Stimulated activated naive CD8-positive, alpha-beta T cell treated with anti-CD3 and anti-CD28 coated beads, Interleukin-15, amount 100 ng/mL, for 72 hours (primary cell): ENCODE measurements at regions not wholly inside any gene's neighbourhood (a gene's known extent, or its start where the extent isn't known, plus 50 kb on each side); places are given as distances from the start of the nearest gene placed in this dataset.
"Not testable (repeated sequence)": the region's sequence is repeated elsewhere in the genome, so short reads cannot be mapped to it uniquely, and the experiment has no call there.

Experiments used
- ATAC-seq: fragments of 150-1000 bp; cut with Tn5 transposase; 2 replicates; pipeline ENCODE4 v1.10.0; 2021; ENCODE audit warnings: mild to moderate bottlenecking, moderate library complexity
- DNase-seq, 2 donors: peaks; one replicate each; pipeline ENCODE4 v3.0.0; 2021 to 2022
- H3K27ac Mint-ChIP-seq, 2 donors: one replicate each; pipeline ENCODE4 v1.8.0; 2022; ENCODE audit warnings: mild to moderate bottlenecking in 2 of 2, mixed read lengths in 2 of 2, moderate library complexity in 2 of 2
- H3K27me3 Mint-ChIP-seq: one replicate; pipeline ENCODE4 v1.8.0; 2022; ENCODE audit warnings: mixed read lengths
- H3K4me1 Mint-ChIP-seq: one replicate; pipeline ENCODE4 v1.8.0; 2022; ENCODE audit warnings: mild to moderate bottlenecking, mixed read lengths
- H3K4me3 Mint-ChIP-seq, 2 donors: one replicate each; pipeline ENCODE4 v1.8.0; 2022; ENCODE audit warnings: mild to moderate bottlenecking in 2 of 2, mixed read lengths in 2 of 2, moderate library complexity in 1 of 2
- H3K9me3 Mint-ChIP-seq, 2 donors: one replicate each; pipeline ENCODE4 v1.8.0; 2022; ENCODE audit warnings: mixed read lengths in 2 of 2

DNA sequence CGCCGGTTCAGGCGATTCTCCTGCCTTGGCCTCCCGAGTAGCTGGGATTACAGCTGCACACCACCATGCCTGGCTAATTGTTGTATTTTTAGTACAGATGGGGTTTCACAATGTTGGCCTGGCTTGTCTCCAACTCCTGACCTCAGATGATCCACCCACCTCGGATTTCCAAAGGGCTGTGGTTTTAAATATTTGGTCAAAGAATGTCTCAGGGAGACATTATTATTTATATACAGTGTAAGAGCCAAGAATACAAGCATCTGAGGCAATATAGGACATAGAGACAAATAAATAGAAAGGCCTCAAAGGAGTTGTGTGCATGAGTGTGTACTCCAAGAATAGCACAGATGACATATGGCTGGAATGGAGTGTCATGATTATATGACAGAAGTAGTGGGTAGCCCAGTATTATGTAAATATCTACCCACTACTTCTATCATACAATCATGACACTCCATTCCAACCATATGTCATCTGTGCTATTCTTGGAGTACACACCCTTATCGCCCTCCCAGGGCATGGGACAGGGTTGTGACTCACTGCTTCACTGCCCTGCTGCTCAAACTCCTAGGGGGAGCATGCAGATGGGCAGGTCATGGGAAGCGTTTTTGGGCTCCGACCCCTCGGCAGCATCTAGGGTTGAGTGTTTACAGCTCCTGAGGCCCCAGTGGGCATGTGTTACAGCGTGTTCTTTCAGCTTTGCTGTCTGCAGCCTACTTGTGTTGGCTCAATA is 1649.8 kb upstream of the PCDH10 start:
- DNase-seq (no peak), ATAC-seq (no peak)
- H3K27me3 Mint-ChIP-seq = no peaks in the 10 kb centered on the region
- H3K9me3 Mint-ChIP-seq = peaks cover 0 to 8% of the 10 kb centered on the region in 2 donors
- H3K27ac Mint-ChIP-seq = no peak overlapping the region
- no peak overlapping the region for H3K4me3 Mint-ChIP-seq
- no peaks in the 10 kb centered on the region for H3K4me1 Mint-ChIP-seq

DNA sequence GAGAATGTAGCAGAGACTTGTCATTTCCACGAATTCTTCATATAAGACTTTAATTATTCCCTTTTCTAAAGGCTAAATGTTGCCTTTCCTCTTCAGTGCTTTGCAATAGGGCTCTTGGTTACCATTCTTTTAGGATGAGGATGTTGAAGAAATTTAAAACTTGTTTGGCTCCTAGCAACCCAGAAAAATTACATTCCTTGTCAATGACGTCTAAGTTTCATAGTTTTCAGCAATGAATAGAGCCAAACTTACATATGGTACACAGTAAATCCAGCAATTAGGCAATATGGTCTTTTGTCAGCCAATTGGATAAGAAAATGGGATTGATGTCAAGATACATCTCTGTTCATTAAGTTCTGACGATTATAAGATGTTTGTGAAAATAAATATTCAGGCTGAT is 1639.6 kb upstream of the PCDH10 start:
- no peaks in the 10 kb centered on the region for H3K9me3 Mint-ChIP-seq
- no peaks in the 10 kb centered on the region for H3K4me1 Mint-ChIP-seq
- H3K27ac Mint-ChIP-seq = no peak overlapping the region
- no peak overlapping the region for H3K4me3 Mint-ChIP-seq
- no peak for ATAC-seq
- no peak for DNase-seq
- H3K27me3 Mint-ChIP-seq = no peaks in the 10 kb centered on the region

DNA sequence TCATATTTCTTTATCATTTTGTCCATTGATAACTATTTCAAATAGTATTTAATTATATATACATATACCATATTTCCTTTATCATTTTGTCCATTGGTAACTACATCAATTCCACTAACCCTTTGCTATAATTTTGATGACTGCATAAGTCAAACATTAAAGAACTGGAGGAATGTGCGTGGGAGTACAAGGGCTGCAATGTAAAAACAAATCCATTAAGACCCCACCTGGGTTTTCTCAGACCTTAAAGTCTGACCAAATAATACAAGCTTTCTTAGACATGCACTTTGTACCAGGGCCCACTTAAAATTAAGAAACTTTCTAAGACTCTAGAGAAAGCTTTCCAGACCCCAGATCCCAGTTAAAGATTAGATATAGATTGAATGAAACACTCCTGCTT is 1622.4 kb upstream of the PCDH10 start:
- Mint-ChIP-seq H3K9me3 (peaks cover 0 to 8% of the 10 kb centered on the region in 2 donors), H3K27me3 (no peaks in the 10 kb centered on the region), H3K4me1 (no peaks in the 10 kb centered on the region), H3K4me3 (no peak overlapping the region), H3K27ac (no peak overlapping the region)
- DNase-seq = no peak
- no peak for ATAC-seq

DNA sequence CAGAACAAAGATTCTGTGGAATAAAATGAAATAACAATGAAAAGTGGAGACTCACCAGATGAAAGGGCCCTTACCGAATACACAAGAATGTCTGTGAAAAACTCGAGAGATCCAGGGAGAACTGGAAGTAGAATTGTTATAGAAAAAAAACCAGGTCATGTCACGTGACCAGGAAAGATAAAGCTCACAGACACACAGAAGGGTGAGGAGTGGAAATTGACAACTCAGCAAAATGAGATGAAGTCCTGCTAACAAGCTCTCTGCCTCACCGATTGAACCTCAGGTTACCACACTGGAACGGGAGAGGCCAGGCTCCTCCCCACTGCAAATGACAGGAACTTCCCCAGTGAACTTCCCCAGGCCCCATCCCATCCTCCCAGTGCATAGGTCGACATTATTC is 1618.0 kb upstream of the PCDH10 start:
- Mint-ChIP-seq H3K27me3 (no peaks in the 10 kb centered on the region), H3K4me3 (no peak overlapping the region), H3K9me3 (peaks cover 0 to 14% of the 10 kb centered on the region in 2 donors), H3K27ac (no peak overlapping the region), H3K4me1 (no peaks in the 10 kb centered on the region)
- no peak for DNase-seq
- no peak for ATAC-seq

DNA sequence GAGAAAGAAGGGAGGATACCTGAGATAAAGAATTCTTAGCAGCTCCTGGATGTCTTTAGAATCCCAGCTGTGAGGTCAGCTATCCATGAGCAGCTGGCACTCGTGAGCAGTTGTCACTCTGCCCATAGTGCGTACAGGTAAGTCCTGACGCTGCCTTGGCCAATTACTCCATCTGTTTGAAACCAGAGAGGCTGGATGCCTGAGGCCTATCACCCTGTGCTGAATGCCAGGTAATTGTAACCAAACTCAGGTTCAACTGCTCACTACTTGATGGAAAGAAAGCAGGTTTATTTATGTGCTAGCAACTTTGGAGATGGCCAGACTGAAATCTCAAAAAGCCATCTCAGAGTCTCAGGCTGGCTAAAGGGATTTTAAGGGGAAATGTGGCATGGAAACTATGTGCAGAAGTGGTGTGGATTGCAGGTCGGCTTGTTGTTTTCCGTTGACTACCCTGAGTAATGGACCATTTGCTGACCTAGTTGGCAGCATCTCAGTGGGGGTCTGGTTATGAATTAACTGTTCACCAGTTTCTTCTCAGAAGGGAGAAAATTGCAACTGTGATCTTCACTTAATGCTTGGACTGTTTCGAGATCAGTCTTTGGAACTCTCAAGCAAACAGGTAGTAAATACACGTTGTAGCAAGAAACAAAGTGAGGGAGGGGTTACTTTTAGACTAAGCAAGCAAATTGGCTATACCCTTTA is 1614.0 kb upstream of the PCDH10 start:
- H3K27me3 Mint-ChIP-seq = no peaks in the 10 kb centered on the region
- DNase-seq (no peak), ATAC-seq (no peak)
- peaks cover 0 to 14% of the 10 kb centered on the region in 2 donors for H3K9me3 Mint-ChIP-seq
- no peak overlapping the region for H3K4me3 Mint-ChIP-seq
- H3K4me1 Mint-ChIP-seq = no peaks in the 10 kb centered on the region
- no peak overlapping the region for H3K27ac Mint-ChIP-seq

DNA sequence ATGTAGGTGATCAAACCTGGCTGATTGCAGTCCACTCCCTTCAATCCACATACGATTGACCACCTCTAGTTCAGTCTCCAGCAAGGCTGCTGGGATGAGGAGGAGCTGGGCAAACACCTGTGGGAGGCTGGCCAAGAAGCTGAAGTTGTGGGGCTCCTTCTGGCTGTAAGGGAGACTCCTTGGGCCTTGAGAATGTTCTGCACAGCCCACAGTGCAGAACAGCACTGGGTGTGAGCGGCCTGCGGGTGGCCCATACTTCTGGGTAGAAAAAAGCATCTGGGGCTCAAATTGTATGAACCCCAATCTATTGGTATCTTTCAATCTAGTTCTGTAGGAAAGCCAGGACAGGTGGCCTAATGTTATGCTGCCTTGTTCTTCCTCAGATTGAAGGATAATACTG is 1608.8 kb upstream of the PCDH10 start:
- ATAC-seq = no peak
- H3K27me3 Mint-ChIP-seq = no peaks in the 10 kb centered on the region

DNA sequence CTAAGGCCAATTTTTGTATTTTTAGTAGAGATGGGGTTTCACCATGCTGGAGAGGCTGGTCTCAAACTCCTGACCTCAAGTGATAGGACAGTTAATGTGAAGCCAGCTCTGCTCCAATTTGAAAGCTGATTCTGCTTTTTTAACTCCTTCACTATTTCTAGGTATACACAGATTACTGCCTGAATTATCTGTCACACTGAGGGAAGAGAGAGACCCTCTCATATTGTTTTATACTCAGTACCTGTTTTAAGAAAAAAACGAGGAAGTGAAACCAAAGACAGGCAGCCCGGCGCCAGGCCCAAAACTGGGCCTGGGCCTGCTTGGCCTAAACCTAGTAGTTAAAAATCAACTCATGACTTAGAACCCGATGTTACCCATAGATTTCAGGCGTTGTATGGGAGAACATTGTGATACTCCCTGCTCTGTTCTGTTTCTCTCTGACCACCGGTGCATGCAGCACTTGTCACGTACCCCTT is 1601.5 kb upstream of the PCDH10 start:
- Mint-ChIP-seq H3K9me3 (peaks cover 0 to 4% of the 10 kb centered on the region in 2 donors), H3K27me3 (no peaks in the 10 kb centered on the region), H3K4me3 (no peak overlapping the region), H3K4me1 (no peaks in the 10 kb centered on the region), H3K27ac (no peak overlapping the region)
- ATAC-seq (no peak), DNase-seq (no peak)

More for the DNA sequence above, 1608.8 kb upstream of the PCDH10 start:
- H3K4me3 Mint-ChIP-seq = no peak overlapping the region
- no peak for DNase-seq
- H3K27ac Mint-ChIP-seq = no peak overlapping the region
- H3K4me1 Mint-ChIP-seq = no peaks in the 10 kb centered on the region
- H3K9me3 Mint-ChIP-seq = no peaks in the 10 kb centered on the region

DNA sequence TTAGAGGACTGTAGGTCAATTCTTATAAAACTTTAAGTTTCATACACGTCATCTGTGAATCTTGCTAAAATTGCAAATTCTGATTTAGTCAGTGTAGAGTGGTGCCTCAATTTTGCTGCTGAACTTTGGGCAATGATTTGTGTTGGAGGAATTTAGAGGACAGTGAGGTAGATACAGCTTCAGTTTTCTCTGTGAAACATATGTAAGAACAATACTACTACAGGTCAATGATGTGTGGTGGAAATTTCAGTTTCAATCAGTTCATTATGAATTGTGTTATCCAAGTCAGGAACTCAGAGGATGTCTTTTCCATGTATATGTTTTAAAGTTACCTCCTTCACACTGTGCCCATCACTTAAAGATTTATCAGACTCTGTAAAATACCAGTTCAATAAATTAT is 1597.8 kb upstream of the PCDH10 start:
- no peak for DNase-seq
- Mint-ChIP-seq H3K4me1 (no peaks in the 10 kb centered on the region), H3K4me3 (no peak overlapping the region), H3K9me3 (peaks cover 0 to 4% of the 10 kb centered on the region in 2 donors), H3K27me3 (no peaks in the 10 kb centered on the region), H3K27ac (no peak overlapping the region)
- no peak for ATAC-seq

DNA sequence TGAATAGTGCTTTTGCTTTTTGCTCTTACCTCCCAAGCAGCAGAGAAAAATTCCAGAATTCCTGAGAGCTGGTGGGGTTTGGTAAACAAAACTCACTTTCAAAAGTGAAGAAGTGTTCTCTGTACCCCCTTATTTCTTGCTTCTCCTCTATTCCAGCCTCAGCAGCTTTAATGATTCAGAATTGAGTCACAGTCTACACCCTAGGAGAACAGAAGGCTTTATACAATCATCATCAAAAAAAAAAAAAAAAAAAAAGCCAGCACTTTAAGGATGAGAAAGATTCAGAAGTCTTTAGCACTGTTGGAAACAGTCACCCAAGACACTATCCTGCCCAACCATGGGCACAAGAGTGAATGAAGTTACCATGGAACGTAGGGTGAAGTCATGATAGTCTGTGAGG is 1583.1 kb upstream of the PCDH10 start:
- no peaks in the 10 kb centered on the region for H3K4me1 Mint-ChIP-seq
- DNase-seq (no peak), ATAC-seq (no peak)
- H3K4me3 Mint-ChIP-seq = no peak overlapping the region
- no peak overlapping the region for H3K27ac Mint-ChIP-seq
- no peaks in the 10 kb centered on the region for H3K27me3 Mint-ChIP-seq
- peaks cover 4 to 8% of the 10 kb centered on the region in 2 donors for H3K9me3 Mint-ChIP-seq

DNA sequence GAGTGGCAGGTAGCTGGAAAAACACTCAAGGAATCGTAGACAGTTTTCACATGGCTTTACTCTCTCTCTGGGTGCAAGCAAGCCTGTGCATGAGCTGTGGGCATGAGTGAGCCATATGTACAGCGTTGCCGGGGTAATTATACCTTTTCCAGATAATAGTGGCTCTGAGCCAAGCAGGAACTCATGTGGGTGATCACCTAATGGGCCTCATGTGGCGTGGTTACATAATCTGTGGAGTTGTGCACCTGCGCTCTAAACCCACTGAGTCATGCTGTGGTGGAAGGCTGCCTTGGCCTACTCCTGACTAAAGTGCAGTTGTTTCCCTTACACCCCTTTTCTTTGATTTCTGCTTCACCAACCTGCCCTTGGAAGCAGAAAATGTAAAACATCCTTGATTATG is 1564.5 kb upstream of the PCDH10 start:
- no peaks in the 10 kb centered on the region for H3K27me3 Mint-ChIP-seq
- no peaks in the 10 kb centered on the region for H3K4me1 Mint-ChIP-seq
- ATAC-seq = no peak
- no peak for DNase-seq
- no peak overlapping the region for H3K4me3 Mint-ChIP-seq
- H3K9me3 Mint-ChIP-seq = peaks cover 0 to 11% of the 10 kb centered on the region in 2 donors
- no peak overlapping the region for H3K27ac Mint-ChIP-seq

DNA sequence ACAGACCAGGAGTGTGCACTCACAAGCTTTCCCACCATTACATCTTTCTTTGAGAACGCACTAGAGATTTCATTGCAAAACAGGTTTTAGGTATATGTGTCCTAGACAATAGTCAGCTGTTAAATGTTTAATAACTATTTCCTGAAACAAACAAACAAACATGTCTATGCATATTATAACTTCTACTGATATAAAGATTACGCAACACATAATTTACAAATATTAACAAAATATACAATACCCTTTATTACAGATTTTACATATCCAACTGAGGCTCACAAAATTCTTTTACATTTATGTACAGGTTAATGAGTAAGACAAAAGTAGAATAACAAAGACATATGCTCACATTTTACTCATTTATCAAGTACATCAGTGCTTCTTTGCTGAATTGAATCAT is 1554.0 kb upstream of the PCDH10 start:
- H3K9me3 Mint-ChIP-seq = peaks cover 0 to 15% of the 10 kb centered on the region in 2 donors
- H3K27ac Mint-ChIP-seq = no peak overlapping the region
- no peaks in the 10 kb centered on the region for H3K4me1 Mint-ChIP-seq
- H3K27me3 Mint-ChIP-seq = no peaks in the 10 kb centered on the region
- ATAC-seq = no peak
- no peak for DNase-seq
- no peak overlapping the region for H3K4me3 Mint-ChIP-seq

DNA sequence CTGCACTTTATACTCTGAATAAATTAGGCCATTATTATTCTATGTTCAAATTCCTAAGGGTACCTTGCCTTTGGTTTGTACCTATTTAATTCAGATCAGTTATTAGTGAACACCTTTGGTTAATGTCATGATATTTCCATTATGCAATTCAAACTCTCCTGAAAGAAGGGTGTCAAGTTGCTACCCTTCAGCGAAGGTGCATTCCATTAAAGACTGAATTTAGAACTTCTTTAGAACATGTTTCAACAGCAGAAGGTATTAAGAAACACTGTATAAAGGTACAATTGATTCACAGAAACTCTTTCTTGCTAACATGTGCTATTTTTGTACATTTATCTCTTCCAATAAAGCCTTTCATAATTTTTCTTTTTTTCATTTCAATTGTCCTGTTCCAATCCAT is 1545.4 kb upstream of the PCDH10 start:
- no peaks in the 10 kb centered on the region for H3K27me3 Mint-ChIP-seq
- DNase-seq = no peak
- no peak overlapping the region for H3K4me3 Mint-ChIP-seq
- H3K4me1 Mint-ChIP-seq = no peaks in the 10 kb centered on the region
- H3K27ac Mint-ChIP-seq = no peak overlapping the region
- ATAC-seq = no peak
- no peaks in the 10 kb centered on the region for H3K9me3 Mint-ChIP-seq

DNA sequence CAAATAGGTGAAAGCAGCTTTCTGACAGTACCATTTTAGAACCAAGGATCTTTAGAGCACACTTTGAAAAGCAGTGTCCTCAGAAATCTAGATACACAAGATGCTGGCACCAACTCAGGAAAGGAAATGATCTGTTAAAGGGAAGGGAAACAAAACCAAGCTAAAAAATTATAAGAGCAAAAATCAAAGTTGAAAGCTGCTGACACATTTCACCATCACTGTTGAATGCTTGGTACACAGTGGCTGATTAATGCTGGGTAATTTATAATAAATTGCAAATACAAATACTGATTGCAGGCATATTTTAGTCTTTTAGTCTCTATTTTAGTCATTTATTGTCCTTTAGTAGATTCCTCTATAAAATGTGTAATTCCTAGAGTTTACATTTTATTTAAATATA is 1540.1 kb upstream of the PCDH10 start:
- no peaks in the 10 kb centered on the region for H3K9me3 Mint-ChIP-seq

DNA sequence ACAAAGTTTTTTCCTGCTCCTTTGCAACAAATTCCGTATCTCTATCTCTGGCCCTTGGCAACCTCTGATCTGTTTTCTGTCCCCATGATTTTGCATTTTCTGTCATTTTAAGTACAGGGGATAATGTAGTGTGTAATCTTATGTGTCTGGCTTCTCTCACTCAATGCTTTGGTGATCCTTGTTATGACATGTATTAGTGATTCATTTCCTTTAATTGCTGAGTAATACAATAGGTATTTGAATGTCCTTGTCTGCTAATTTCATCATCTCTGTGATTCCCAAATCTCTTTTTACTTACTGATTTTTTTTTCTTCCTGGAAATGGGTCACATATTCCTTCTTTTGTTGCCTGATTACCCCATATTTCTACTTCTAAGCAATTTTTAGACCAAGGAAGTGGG is 1538.6 kb upstream of the PCDH10 start:
- H3K4me3 Mint-ChIP-seq, H3K4me1 Mint-ChIP-seq, H3K27me3 Mint-ChIP-seq, H3K9me3 Mint-ChIP-seq, ATAC-seq, DNase-seq, H3K27ac Mint-ChIP-seq: not testable (repeated sequence)

More for the DNA sequence above, 1540.1 kb upstream of the PCDH10 start:
- H3K27ac Mint-ChIP-seq = no peak overlapping the region
- H3K27me3 Mint-ChIP-seq = no peaks in the 10 kb centered on the region
- DNase-seq (no peak), ATAC-seq (no peak)
- H3K4me1 Mint-ChIP-seq = no peaks in the 10 kb centered on the region
- H3K4me3 Mint-ChIP-seq = no peak overlapping the region

DNA sequence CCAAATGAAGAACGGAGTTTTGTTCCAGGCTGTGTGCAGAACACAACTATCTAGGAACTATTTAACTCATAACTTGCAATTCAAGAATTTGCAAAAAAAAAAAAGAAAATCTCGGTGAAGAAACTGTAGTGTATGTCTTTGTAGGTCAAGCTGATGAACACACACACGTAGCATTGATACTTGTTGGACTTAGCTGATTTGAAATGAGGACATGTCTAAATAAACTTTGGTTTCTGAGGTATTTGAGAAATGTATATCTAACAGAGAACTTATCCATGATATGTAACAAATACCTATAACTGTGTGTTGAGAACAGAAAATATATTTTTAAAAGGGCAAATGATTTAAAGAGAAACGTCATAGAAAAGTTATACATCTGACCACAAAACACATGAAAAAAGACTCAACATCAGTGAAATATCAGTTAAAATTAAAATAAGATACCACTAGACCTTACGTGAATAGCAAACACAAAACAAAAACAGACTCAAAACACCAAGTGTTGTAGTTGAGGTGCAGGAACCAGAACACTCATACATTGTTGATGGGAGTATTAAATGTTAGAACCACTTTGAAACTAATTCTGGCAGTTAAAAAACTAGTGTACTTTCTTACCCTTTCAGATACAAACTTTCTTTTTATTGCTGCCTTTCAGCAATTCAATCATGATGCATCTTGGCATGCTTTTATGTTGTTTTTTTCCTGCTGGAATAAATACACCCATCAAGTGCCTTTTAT is 1535.8 kb upstream of the PCDH10 start:
- ATAC-seq = no peak
- H3K27me3 Mint-ChIP-seq = no peaks in the 10 kb centered on the region
- H3K27ac Mint-ChIP-seq = no peak overlapping the region
- H3K4me3 Mint-ChIP-seq = no peak overlapping the region
- DNase-seq = no peak
- no peaks in the 10 kb centered on the region for H3K4me1 Mint-ChIP-seq
- no peaks in the 10 kb centered on the region for H3K9me3 Mint-ChIP-seq

DNA sequence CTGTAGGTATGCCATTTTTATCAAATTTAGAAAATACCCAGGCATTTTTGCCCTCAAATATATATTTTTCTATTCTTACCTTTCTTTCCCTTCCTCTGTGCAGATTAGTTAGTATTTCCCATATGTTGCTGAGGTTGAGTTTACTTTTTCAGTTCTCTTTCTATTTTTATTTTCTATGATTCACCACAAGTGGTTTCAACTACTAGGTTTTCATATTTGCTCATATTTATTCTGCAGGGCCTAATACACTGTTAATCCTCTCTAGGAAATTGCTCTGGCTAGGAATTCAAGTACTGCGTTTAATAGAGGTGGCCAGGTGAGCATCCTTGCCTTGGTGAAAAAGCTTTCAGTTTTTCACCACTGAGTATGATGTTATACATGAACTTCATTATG is 1535.3 kb upstream of the PCDH10 start:
- ATAC-seq (no peak), DNase-seq (no peak)
- H3K4me1 Mint-ChIP-seq = no peaks in the 10 kb centered on the region
- no peaks in the 10 kb centered on the region for H3K9me3 Mint-ChIP-seq
- no peaks in the 10 kb centered on the region for H3K27me3 Mint-ChIP-seq
- no peak overlapping the region for H3K27ac Mint-ChIP-seq
- no peak overlapping the region for H3K4me3 Mint-ChIP-seq
